Suppressor macrophage treated with lipopolysaccharide for 1 hour (primary cell): ENCODE measurements at regions not wholly inside any gene's neighbourhood (a gene's known extent, or its start where the extent isn't known, plus 50 kb on each side); places are given as distances from the start of the nearest gene placed in this dataset.
A peak's percentile ranks its signal among the peaks of the same experiment; 100 is the strongest.
"Not testable (repeated sequence)": the region's sequence is repeated elsewhere in the genome, so short reads cannot be mapped to it uniquely, and the experiment has no call there.

ENCODE experiments used
- DNase-seq, 3 donors: peaks; one replicate each; pipeline ENCODE4 v3.0.0-alpha.2; 2020 to 2022

DNA sequence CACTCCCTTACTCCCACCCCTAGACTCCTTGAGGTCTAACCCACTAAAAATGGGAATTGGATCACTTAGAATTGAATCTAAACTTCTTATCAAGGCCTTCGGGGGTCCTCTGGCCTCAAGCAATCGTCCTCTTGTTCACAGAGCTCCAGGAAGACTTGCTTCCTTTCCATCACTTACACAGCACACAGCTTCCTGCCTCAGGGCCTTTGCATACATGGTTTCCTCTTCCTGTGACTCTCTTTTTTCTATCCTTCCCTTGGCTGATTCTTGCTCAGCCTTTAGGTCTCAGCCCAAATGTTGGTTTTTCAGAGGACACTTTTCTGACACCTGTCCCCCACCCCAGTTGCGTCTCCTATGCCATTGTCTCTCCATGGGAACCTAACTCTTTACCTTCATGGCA lies 50.0 kb upstream of the ALDH1B1 start:
- no peak for DNase-seq

DNA sequence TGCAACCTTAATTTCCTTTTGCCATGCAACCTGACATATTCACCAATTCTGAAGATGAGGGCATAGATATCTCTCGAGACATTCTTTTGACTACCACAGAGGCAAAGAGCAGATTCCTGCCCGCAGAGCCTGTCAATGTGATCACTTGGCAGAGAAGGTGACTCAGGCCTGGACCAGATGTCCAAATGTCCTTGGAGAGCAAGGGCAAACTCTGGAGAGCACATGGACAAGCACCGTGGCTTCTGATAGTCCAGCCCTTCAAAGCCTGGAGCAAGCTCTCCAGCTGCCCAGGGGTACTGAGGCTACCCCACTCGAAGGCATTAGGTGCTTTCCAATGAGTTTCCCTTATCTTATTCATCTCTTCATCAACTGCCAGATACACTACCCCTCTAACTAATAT lies 50.4 kb upstream of the ALDH1B1 start:
- DNase-seq = no peak

DNA sequence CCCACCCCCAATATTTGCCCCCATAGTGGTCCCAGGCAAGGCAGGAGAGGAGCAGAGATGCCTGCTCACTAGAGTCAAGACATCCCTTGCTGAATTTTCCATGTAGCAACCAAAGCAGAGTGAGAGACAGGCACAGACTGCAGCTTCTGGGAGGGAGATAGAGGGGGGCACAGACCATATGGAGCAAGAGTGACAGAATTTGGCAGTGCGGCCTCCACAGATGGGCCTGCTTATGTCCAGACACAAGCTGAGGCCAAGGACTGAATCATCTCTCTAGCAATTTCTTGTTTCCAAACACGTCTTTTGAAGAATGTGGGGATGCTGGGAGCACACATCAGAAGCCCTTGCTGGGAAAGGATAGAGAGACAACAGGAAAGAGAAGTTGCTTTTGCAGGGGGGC lies 53.0 kb upstream of the ALDH1B1 start:
- DNase-seq = no peak

DNA sequence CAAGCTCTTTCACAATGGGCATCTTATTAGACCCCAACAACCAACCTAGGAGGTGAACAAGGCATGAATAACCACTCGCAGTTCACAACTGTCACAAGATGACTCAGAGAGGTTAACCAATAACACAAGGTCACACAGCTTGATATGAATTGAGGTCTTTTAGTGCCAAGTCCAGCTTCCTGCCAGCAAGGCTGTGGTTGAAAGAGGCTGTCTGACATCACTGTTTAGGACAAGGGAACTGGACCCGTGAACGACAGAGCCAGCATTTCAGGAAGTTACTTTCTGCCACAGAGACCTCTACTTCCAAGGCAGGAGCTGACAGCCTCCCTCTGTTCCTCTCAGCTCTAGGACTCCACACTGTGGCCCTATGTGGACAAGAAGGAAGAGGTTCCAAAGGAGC lies 53.4 kb upstream of the ALDH1B1 start:
- DNase-seq = peak; percentile 48 to 50 (median 50)

DNA sequence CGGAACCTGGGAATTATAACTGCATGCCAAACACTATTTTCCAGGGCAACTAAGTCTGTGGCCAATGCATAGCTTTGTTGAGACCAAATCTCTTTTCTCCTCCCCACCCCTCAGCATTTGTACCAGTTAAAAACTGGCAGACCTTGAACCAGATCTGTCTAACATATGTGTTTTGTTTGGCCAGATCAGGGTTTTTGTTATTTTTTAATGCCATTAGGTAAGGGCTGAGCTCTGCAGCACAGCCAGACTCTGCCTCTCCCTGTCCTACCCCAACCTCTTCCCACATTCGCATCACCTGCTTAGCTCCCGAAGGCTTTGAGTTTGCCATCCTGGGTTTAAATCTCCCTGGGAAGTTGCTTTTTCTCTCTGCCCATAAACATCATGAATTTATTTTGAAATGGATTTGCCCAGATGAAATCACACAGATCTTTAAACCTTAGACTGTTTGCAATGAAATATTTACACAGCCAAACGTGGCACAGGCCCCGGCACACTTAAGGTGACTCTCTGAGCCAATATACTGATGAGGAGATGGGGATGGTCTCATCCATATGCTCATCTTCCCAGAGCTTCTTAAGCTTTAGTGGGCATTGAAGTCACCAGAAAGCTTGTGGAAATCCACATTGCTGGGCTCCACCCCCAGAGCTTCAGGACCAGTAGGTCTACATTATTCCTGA lies 54.0 kb upstream of the ALDH1B1 start:
- no peak for DNase-seq

DNA sequence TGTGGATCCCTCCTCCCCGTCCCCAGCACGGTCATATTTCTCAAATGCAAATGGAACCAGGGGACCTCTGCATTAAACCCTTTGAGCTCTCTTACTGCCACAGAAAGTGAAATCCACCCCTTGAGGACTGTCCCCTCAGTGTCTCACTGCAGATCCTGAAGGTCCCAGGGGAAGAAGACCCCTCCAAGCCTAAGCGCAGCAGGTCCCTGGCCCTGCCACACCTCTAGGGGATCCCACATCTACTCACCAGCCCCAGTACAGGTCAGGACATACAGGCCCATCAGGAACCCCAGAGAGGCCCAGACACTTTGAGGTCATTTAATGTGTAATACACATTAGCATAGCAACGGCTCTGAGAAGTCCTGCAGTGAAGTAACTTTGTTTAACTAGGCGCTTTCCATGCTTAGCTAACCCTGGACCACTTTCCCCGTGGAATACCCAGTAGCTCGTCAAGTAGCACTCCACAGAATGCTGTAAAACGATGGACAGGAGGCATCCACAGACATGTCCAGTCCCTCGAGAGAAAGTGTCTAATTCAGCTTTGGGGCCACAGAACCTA lies 54.7 kb upstream of the ALDH1B1 start:
- no peak for DNase-seq

DNA sequence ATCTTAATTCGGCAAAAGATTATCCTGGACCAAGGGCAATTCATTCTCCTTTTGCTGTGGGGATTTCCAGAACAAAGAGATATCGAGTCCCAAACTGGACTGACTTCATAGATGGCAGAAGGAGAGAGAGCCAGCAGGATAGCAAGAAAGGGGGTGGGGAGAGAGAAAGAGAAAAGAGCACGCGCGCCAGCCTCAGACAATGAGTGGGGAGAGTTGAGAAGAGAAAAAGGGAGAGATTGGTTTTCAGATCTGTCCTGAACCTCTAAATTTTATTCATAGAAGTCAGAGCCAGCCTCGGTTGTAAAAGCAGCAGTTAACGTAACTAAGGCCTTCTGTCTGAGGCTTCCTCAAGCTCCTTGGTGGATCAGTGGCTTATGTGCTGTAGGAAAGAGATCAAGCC lies 55.3 kb upstream of the ALDH1B1 start:
- DNase-seq = no peak

DNA sequence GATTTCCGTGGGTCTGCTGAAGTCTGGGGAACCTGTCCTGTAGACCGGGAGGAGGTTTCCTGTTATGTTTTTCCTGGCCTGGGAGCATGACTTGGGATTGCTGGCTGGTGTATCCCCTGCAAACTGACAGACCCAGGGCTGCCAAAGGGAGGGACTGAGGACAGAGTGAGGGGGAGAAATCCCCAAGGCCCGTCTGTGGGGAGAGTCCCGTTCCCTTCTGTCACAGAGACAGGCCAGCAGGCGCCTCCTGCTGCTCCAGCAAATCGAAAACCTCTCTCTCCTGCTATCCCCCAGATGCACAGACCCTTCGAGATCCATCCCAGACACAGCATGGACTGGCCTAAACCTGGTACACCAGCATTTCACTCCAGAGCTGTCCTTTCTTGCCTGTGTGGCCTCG lies 56.2 kb upstream of the ALDH1B1 start:
- DNase-seq = no peak

DNA sequence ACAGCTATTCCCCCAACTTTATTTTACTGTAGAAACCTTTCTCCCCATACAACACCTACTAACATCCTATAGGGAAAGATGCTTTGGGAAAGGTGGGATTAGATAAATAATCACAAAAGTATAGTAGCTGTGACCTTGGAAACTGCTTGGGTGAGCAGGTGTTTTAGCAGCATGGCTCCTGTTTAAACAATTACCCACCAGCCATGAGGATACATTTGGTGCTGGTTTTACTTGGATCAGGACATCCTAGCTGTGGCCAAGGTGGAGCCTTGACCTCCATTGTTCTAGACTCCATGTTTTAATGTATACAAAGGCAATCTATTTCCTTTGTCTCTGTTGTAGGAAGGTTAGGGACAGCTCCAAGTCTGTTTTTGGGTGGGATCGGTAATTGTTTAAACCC lies 56.8 kb upstream of the ALDH1B1 start:
- no peak for DNase-seq

DNA sequence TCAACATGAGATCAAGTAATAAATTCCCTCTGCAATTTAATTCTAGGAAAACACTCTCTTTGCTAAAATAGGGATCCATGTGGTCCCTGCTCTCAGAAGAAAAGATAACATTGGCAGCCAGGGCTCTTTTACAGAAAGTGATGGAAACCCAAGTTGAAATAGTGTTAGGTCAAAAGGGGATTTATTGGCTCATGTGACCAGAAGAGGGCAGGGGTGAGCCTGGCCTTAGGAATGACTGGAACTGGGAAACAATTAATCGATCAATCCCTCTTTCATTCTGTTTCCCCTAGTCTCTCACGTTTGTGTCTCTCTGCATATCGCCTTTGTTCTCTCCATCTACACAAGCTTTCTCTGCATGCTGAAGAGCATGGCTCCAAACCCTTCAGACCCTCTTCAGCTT lies 58.3 kb upstream of the ALDH1B1 start:
- DNase-seq = peak in 2 of 3 donors; percentile 17 to 21

DNA sequence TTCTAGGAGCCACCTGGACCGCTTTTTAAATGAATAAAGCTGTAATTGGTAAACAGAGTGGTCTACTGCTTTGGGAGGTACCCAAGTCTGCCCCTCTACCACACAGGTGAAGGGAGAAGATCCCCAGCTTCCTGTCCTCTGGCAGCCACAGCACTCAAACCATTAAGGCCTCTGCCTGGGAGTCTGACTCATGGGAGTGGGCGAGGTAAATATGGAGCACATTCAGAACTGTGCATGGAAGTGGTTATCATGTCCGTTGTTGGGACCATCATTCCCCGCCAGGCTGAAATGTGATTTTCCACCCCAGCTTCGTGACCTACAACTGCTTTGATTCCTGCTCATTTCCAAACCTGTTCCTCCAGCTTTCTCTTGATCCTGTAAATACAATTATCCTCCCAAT lies 59.5 kb upstream of the ALDH1B1 start:
- no peak for DNase-seq

DNA sequence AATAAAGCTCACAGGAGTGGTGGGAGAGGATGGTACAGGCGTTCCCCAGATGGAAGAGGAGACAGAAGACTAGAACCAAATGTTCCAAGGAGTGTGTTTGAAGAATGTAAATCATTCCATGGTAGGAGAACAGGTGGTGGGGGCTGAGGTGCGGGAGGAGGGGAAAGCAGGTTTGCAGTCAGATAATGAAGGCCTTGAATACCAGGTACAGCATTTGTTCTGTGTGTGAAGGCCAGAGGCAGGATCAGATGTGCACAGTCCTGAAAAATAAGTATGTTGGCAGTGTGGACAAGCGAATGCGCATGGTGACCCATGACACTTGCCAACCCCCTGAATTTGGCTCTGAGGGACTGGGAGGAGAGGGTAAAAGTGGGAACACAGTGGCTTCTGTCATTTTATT lies 59.9 kb upstream of the ALDH1B1 start:
- DNase-seq = no peak

DNA sequence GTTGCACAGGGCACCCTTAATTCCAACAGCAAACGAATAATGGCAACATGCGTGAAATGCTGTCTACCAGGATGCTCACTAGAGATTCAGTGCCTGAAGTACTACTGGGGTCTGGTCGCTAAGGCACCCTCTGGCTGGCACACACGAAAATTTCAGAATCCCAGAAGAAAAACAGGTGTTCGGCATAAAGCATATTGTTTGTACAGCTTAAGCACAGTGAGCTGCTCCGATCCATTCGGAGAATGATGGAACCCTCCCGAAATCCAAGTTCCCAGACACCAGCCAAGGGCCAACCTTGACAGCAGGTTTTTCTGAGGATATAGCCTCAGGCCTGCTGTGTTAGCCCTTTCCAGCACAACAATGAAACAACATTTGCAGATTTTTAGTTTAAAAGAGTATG lies 61.4 kb upstream of the ALDH1B1 start:
- DNase-seq = no peak

DNA sequence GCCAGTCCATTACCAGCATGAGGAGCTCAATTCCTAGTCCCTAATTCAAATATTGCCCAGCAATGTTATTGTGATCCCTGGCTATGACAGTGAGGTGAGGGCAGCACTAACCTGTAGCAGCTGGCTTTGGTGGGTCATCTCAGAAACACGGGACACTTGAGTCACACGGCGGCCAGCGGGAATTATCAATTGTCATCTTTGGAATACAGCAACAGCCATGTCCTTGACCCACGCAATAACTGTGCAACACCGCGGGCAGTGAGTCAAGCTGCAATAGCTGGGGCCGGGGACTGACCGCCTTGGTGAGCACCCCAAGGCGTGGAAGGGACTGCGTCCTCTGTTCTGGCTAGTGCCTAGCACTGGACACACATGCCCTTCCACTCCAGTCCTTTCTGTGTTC lies 62.5 kb upstream of the ALDH1B1 start:
- no peak for DNase-seq

DNA sequence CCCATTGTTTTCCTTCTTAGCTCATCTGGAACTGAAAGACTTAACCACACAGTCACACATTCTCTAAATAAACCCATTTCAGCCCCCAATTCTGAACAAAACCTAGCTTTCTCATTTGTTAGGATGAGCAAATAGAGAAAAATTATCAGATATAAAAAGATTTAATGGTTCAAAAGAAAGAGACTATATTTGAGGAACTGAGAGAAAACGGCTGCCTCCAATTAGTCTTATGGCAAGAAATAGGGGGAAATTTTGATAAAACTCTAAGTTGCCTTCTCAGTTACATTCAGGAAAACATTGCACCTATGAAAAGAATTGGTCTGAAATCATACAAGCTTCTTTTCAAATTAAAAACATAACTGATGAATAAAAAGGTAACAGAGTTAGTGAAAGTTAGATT lies 63.7 kb upstream of the ALDH1B1 start:
- no peak for DNase-seq

DNA sequence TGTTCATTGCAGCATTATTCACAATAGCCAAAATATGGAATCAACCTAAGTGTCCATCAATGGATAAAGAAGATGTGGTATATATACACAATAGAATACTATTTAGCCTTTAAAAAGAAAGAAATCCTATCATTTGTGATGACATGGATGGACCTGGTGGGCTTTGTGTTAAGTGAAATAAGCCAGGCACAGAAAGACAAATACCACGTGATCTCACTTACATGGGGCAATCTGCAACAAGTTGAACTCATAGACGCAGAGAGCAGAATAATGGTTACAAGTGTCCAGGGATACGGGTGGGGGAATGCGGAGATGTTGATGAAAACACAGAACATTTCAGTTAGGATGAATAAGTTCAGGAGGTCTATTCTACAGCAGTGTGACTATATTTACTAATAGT lies 66.4 kb upstream of the ALDH1B1 start:
- DNase-seq = no peak

DNA sequence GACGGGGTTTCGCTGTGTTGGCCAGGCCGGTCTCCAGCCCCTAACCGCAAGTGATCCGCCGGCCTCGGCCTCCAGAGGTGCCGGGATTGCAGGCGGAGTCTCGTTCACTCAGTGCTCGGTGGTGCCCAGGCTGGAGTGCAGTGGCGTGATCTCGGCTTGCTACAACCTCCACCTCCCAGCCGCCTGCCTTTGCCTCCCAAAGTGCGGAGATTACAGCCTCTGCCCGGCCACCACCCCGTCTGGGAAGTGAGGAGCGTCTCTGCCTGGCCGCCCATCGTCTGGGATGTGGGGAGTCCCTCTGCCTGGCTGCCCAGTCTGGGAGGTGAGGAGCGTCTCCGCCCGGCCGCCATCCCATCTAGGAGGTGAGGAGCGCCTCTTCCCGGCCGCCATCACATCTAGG lies 68.3 kb upstream of the ALDH1B1 start:
- DNase-seq = not testable (repeated sequence)

DNA sequence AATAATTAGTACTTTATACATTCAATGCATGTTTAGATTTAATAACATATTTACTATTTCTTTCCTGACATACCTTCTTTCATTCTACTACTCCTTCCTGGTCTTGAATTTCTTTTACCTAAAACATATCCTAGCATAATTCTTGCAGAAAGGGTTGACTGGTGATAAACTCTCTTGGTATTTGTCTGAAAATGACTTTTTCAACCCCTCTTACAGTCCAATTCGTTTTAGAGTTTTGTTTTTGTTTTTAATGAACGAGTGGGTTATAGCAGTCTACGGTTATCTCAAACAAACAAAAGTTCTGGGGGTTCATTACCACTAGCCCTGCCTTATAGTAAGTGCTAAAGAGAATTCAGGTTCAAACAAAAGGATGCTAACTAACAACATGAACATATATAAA lies 69.6 kb upstream of the ALDH1B1 start:
- no peak for DNase-seq

DNA sequence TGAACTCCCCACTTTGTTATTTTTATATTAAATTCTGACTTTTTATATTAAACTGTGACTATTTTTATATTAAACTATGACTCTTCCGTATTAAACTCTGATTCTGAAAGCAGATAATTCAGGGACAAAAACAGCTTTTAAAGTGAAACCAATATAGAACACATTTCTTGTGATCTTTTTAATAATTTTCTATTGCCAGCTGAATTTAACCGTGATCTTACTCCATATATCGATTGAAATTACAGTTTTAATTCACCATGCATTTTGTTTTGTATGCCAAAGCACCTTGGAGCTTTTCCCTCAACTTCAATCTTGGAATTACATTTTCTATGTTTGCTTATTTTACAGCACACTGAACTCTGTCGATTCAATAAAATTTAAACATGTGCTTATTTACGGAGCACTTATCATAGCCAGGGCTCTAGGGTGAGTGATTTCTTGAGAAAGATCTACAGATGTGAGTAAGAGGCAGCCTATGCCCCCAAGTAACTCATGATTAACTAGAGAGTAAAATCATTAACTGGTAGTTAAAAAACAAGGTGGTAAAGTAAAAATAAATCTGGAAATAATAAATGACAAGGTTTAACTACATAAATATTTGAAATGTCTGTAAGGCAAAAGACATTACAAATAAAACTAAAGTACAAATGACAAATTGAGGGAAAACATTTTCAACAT lies 72.9 kb upstream of the ALDH1B1 start:
- no peak for DNase-seq

DNA sequence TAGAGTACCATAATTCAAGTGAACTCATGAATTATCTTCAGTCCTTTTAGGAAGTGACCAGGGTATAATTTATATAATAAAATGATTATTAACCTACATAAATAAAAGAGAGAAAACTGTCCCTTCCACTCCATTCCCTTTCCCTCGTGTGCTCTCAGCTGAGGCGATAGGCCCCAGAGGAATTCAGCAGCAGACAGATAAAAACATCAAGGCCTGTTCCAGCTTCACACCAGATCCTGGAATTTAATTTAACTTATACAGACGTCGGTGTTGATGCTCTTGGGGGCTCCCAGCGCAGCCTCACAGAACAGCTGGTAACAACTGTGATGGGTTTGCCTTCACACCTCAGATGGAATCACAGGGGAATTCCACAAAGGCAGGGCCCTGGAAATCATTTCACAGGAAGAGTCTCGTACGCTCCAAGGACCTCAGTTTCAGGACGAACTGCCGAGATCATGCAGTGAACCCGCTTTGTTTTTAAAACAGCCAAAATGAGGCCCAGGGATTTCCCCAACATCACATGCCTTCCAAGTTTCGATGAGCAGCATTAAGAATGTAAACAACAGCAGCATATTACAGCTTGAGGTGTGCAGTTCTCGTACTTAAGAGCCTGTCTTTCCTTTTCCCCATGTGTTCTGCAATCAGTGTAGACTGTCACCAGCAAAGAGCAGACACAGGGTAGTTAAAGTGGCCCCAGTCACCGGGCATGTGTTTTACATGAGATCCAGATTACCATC lies 73.6 kb upstream of the ALDH1B1 start:
- DNase-seq = no peak

DNA sequence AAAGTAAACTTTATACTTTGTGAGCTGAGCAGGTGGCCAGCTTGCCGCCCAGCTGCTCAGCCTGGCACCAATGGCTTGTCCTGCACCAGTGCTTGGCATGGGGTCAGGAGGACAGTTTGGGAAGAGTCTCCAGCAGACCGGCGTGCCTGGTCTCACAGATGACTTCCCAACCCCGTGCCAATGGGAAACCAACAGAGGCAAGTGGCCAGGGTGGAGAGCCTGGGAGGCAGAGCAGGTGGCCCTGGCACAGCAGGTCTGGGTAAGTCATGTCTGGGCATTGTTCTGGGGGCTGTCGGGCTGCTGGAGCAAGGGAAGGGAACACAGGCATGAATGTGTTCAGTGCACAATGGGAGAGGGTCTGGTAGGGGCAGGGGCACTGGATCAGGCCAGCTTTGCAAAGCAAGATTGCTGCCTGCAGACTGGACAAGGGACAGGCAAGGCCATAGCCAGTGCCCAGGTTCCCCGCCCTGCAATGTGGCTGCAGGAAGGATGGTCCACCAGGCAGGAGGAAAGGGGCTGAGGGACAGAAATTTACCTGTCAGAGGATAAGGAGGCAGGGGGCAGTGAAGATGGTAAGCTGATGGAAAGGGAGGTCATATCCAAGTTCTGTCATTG lies 76.2 kb upstream of the ALDH1B1 start:
- no peak for DNase-seq

DNA sequence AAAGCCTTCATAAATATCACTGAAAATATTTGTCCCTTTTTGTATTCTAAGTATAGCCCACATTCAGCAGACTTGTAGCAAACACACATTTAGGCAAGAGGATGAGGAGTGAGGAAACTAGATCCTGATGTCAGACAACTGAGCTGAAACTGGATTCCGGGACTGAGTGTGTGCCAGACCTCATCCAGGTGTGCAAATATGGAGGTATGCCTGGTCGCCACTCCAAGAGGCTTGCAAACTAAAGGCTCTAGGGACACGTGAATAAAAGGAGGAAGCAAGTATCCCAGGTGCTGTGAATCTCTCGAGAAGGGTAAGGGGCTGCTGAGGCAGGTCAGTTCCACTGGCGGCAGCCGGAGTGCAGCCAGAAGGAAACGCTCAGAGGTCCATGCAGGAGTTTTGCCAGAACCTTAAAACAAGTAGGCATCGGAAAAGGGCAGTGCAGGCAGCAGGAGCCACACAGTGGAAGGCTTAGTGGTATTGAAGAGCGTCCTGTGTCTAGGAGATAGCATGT lies 77.4 kb upstream of the ALDH1B1 start:
- DNase-seq = no peak

DNA sequence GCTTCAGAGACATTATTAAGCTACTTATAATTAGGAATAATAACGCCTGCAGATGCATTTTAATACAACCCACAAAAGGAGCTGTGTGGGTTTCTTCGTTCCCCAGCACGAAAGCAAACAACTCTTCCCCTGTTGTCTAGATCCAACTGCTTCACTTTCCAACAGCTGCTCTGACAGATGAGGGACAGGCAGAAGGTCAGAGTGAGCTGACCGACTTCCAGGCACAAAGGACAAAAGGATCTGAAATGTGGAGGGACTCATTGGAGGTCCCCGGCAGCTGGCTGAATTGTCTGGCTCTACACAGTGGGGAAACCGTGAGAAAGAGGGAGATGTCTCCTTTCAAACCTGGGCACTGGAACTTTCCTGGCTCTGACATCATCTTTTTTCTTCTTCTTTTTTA lies 79.1 kb upstream of the ALDH1B1 start:
- DNase-seq = no peak
